Type B pancreatic cell (in vitro differentiated cells): ENCODE measurements at regions not wholly inside any gene's neighbourhood (a gene's known extent, or its start where the extent isn't known, plus 50 kb on each side); places are given as distances from the start of the nearest gene placed in this dataset.

ENCODE experiments used
- DNase-seq: peaks from one replicate; pipeline ENCODE4 v3.0.0; 2021; ENCODE audit warnings: mixed read lengths; ENCODE audit not compliant: unreplicated experiment; ENCODE audit errors: extremely low spot score
- H3K27ac Mint-ChIP-seq: 2 replicates; pipeline ENCODE4 v1.8.0; 2021; ENCODE audit warnings: mild to moderate bottlenecking, mixed read lengths
- H3K27me3 Mint-ChIP-seq: 2 replicates; pipeline ENCODE4 v1.8.0; 2021; ENCODE audit warnings: mixed read lengths
- H3K36me3 Mint-ChIP-seq: 2 replicates; pipeline ENCODE4 v1.8.0; 2021; ENCODE audit warnings: mixed read lengths
- H3K4me1 Mint-ChIP-seq: one replicate; pipeline ENCODE4 v1.8.0; 2021; ENCODE audit warnings: mixed read lengths; ENCODE audit not compliant: unreplicated experiment
- H3K4me3 Mint-ChIP-seq: 2 replicates; pipeline ENCODE4 v1.8.0; 2021; ENCODE audit warnings: mild to moderate bottlenecking, mixed read lengths
- H3K9me3 Mint-ChIP-seq: 2 replicates; pipeline ENCODE4 v1.8.0; 2021; ENCODE audit warnings: mixed read lengths
- TF ChIP-seq, protein P1 (sequence below): fragments of 200-600 bp; sonication (generic); conservative IDR thresholded peaks from 2 replicates; pipeline ENCODE4 v1.5.0; 2021; ENCODE audit warnings: antibody characterized with exemption, mild to moderate bottlenecking

- no peak overlapping the region for H3K4me3 Mint-ChIP-seq
- H3K27me3 Mint-ChIP-seq: peaks cover 4% of the 10 kb centered on the region
- TF ChIP-seq, protein P1, sequence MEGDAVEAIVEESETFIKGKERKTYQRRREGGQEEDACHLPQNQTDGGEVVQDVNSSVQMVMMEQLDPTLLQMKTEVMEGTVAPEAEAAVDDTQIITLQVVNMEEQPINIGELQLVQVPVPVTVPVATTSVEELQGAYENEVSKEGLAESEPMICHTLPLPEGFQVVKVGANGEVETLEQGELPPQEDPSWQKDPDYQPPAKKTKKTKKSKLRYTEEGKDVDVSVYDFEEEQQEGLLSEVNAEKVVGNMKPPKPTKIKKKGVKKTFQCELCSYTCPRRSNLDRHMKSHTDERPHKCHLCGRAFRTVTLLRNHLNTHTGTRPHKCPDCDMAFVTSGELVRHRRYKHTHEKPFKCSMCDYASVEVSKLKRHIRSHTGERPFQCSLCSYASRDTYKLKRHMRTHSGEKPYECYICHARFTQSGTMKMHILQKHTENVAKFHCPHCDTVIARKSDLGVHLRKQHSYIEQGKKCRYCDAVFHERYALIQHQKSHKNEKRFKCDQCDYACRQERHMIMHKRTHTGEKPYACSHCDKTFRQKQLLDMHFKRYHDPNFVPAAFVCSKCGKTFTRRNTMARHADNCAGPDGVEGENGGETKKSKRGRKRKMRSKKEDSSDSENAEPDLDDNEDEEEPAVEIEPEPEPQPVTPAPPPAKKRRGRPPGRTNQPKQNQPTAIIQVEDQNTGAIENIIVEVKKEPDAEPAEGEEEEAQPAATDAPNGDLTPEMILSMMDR: no peak
- peaks cover 25% of the 10 kb centered on the region for H3K4me1 Mint-ChIP-seq
- no peak for DNase-seq
- H3K27ac Mint-ChIP-seq: no peak overlapping the region
- H3K36me3 Mint-ChIP-seq: no peaks in the 10 kb centered on the region
- no peaks in the 10 kb centered on the region for H3K9me3 Mint-ChIP-seq
Observed at GRCh38 chr10:78738861-78739260, 329.9 kb upstream of the ZMIZ1 start.

DNA sequence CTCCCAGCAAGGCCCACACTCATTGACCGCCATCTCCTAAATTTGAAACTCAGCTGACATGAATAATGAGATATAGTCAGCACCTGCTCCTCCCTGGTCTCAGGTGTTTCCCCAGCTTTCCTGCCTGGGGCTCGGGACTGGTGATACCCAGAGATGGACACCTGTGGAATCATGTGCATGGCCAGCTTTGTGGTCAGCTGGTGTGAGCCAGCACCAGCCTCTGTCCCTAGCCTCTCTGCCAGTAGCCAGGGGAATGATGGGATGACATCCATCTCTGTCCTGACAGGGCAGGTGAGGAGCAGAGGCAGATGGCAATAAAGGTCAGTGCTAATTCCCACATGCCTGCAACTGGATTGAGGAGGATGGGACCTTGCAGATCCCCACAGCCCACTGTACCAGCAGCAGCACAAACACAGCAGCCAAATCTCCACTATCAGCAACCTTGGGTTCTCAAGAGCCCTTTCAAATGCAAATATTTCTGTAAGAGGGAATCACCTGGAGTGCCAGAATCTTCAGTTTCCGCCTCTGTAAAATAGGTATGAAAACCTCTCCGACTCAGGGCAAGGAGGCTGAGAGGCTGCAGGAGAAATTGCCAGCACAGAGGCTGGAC lies 329.2 kb upstream of the ZMIZ1 start:
- Mint-ChIP-seq H3K36me3 (no peaks in the 10 kb centered on the region), H3K4me3 (no peak overlapping the region), H3K9me3 (no peaks in the 10 kb centered on the region), H3K4me1 (peaks cover 31% of the 10 kb centered on the region), H3K27ac (no peak overlapping the region), H3K27me3 (peaks cover 4% of the 10 kb centered on the region)
- DNase-seq: no peak
- TF ChIP-seq, protein P1: no peak

DNA sequence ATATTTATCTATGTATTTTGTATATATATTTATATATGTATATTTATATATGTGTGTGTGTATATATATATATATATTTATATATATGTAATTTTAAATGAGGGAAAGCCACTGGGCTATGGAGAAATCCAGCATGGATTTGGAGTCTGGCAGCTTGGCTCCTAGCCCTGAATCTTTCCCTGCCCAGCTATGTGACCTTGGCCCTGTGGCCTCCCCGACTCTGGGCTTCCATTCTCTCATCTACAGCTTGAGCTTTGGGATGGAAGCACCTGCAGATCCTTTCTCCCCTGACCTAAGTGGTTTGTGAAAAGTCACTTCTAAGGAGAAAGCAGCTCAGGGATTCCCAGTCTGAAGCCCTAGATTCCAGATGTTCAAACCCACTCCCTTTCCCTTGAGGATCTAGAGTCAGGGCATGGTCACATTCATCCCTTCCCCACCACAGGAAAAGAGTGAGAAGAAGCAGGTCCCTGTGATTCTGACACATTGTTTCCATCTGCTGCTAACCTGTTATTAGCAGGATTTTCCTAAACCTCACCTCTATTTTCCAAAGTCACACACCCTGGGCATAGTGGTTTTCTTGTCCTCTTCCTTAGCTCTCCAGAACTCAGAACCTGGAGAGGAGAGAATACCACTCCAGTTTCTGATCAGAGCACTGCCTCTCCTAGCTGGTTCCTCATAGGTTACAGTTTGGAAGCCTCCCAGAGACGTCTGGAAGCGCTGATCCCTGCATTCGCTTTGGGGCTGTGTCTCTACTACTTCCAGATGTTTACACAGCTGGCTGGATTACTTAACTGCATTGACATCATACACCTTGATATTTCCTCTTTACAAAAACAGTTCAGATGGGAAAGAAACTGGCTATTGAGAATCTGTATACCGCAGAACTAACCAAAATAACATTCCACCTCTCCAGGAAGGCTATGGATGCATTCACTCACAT lies 327.5 kb upstream of the ZMIZ1 start:
- Mint-ChIP-seq H3K27ac (no peak overlapping the region), H3K4me3 (peak overlapping the region; percentile 3), H3K36me3 (no peaks in the 10 kb centered on the region), H3K4me1 (peaks cover 45% of the 10 kb centered on the region), H3K27me3 (peaks cover 4% of the 10 kb centered on the region), H3K9me3 (no peaks in the 10 kb centered on the region)
- TF ChIP-seq, protein P1: no peak
- DNase-seq: no peak

GRCh38 chr10:78742406-78742729 lies 326.4 kb upstream of the ZMIZ1 start:
- TF ChIP-seq, protein P1: no peak
- Mint-ChIP-seq H3K36me3 (no peaks in the 10 kb centered on the region), H3K4me1 (peaks cover 55% of the 10 kb centered on the region), H3K4me3 (no peak overlapping the region), H3K27me3 (no peaks in the 10 kb centered on the region), H3K27ac (no peak overlapping the region), H3K9me3 (no peaks in the 10 kb centered on the region)
- no peak for DNase-seq

DNA sequence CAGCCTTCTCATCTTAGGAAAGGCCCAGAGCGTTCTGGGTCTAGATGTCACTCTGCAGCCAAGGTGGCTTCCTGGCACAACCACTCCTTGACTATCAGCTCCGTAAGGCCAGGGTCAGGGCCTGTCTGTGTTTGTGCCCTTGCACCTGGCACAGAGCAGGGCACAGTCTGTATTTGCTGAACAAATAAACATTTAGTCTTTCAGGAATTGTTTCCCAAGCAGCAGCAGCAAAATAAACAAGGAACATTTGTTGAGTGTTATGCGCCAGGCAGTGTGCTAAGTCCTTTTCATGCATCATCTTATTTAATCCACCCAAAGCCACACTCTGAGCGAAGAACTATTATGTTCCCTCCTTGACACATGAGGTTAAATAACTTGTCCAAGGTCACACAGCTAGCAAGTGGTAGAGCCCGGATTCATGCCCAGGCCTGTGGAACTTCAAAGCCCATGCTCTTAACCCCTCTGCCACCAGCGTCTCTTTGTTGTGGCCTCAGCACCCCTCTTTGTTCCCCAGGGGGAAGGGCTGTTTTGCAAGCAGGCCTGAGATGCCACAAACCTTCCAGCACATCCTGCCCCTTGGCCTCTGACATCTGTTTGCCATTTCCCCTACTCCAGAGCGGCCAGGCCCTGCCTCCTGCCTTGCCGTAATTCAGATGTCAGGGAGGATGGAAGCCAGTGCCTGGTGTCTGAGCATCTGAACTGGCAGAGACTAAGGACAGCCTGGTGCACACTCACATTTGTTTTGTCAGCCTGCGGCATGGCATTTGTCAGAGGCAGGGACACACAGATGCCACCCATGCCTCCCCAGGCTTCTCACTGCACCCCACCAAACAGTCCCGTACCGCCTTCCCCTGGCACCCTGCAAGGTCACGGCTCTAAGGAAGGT lies 325.8 kb upstream of the ZMIZ1 start:
- TF ChIP-seq, protein P1: no peak
- Mint-ChIP-seq H3K27me3 (no peaks in the 10 kb centered on the region), H3K4me3 (no peak overlapping the region), H3K36me3 (no peaks in the 10 kb centered on the region), H3K9me3 (no peaks in the 10 kb centered on the region), H3K27ac (peak overlapping the region; percentile 31), H3K4me1 (peaks cover 57% of the 10 kb centered on the region)
- no peak for DNase-seq
